ENCODE measurements at regions not wholly inside any gene's neighbourhood (a gene's known extent, or its start where the extent isn't known, plus 50 kb on each side); places are given as distances from the start of the nearest gene placed in this dataset.

- 47% methylated on average over 3 of the region's 3 CpGs; no CpG with 5 or more reads in 1 of the 2 experiments for WGBS, 2 experiments (ENCODE audit: extremely low coverage in 1 of 2, insufficient coverage in 1 of 2, insufficient read length in 1 of 2, insufficient replicate concordance in 2 of 2, low coverage in 1 of 2, low lambda C conversion rate in 2 of 2, missing lambda C conversion rate in 1 of 2)
- Histone ChIP-seq H3K23me2 (ENCODE audit: low read depth, low read length) (peaks cover 1% of the 10 kb centered on the region; the same call in 1 of the 2 replicates), H2BK120ac (replicated peaks; ENCODE audit: low read depth, low read length) (no peak overlapping the region), H3K4ac (replicated peaks; ENCODE audit: insufficient read length, low read depth, low read length) (no peak overlapping the region), H3K4me1 (replicated peaks in 1 of 4; ENCODE audit: control insufficient read depth in 3 of 4, insufficient read depth in 4 of 4, low read length in 3 of 4) (no peaks in the 10 kb centered on the region), H2BK15ac (ENCODE audit: low read length) (no peak overlapping the region), H3K79me1 (ENCODE audit: low read depth, low read length) (no peaks in the 10 kb centered on the region), H4K5ac (ENCODE audit: insufficient read length, low read depth, low read length) (no peak overlapping the region), H2BK12ac (ENCODE audit: low read depth, low read length) (no peak overlapping the region), H3K23ac (ENCODE audit: insufficient read length) (no peak overlapping the region), H3K4me3 (ENCODE audit: extremely low read depth in 1 of 4, insufficient read depth in 2 of 4, low read depth in 3 of 4, low read length in 4 of 4) (no peak overlapping the region), H3K14ac (ENCODE audit: insufficient read length) (no peak overlapping the region), H3K56ac (replicated peaks; ENCODE audit: insufficient read length, low read depth, low read length) (no peak overlapping the region), H4K8ac (ENCODE audit: extremely low read depth, insufficient read depth, low read length) (no peak overlapping the region), H3K27me3 (replicated peaks in 1 of 4; ENCODE audit: control insufficient read depth in 3 of 4, extremely low read depth in 1 of 4, insufficient read depth in 3 of 4, low read length in 3 of 4) (no peaks in the 10 kb centered on the region), H2AK5ac (ENCODE audit: low read depth, low read length) (no peak overlapping the region), H3K18ac (ENCODE audit: extremely low read depth, low read length) (no peak overlapping the region), H3K4me2 (ENCODE audit: insufficient read depth in 1 of 2, low read depth in 2 of 2, low read length in 2 of 2) (no peak overlapping the region), H3K79me2 (ENCODE audit: control insufficient read depth in 1 of 2, insufficient read depth in 2 of 2, low read length in 2 of 2) (no peaks in the 10 kb centered on the region), H3K9me3 (ENCODE audit: insufficient read depth in 2 of 2, low read depth in 1 of 2, low read length in 1 of 2) (no peaks in the 10 kb centered on the region), H3K36me3 (ENCODE audit: control insufficient read depth in 2 of 4, insufficient read depth in 4 of 4, low read length in 3 of 4) (no peaks in the 10 kb centered on the region), H4K91ac (replicated peaks; ENCODE audit: insufficient read length, low read length) (no peak overlapping the region), H2AFZ (ENCODE audit: low read length) (no peak overlapping the region), H2BK20ac (ENCODE audit: low read length) (no peak overlapping the region), H2BK5ac (ENCODE audit: low read depth, low read length) (no peak overlapping the region), H3K27ac (ENCODE audit: low read depth, low read length) (no peak overlapping the region), H4K20me1 (replicated peaks in 1 of 2; ENCODE audit: control insufficient read depth in 1 of 2, insufficient read depth in 2 of 2, low read length in 2 of 2) (no peaks in the 10 kb centered on the region), H3K9ac (replicated peaks in 1 of 4; ENCODE audit: extremely low read depth in 1 of 4, low read depth in 3 of 4, low read length in 3 of 4) (no peak overlapping the region)
- no peak for FAIRE-seq
- CTCF ChIA-PET (ENCODE audit: partially characterized antibody): interaction anchor here (0.7 to 5.2 kb wide), 26 partner anchors 10 to 571 kb away, joined by 3 to 60 read pairs (median 4); partner anchors contain the start of gene CADPS
- TF ChIP-seq, protein P1, sequence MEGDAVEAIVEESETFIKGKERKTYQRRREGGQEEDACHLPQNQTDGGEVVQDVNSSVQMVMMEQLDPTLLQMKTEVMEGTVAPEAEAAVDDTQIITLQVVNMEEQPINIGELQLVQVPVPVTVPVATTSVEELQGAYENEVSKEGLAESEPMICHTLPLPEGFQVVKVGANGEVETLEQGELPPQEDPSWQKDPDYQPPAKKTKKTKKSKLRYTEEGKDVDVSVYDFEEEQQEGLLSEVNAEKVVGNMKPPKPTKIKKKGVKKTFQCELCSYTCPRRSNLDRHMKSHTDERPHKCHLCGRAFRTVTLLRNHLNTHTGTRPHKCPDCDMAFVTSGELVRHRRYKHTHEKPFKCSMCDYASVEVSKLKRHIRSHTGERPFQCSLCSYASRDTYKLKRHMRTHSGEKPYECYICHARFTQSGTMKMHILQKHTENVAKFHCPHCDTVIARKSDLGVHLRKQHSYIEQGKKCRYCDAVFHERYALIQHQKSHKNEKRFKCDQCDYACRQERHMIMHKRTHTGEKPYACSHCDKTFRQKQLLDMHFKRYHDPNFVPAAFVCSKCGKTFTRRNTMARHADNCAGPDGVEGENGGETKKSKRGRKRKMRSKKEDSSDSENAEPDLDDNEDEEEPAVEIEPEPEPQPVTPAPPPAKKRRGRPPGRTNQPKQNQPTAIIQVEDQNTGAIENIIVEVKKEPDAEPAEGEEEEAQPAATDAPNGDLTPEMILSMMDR (IDR thresholded peaks at IDR 0.05; ENCODE audit: control extremely low read depth in 1 of 3, insufficient read depth in 1 of 3, low read depth in 1 of 3, low read length in 3 of 3): peak in 2 of 3 experiments; percentile 41 to 47; a peak in 2 of 4 replicates
- TF ChIP-seq GTF2F1 (IDR thresholded peaks at IDR 0.05; ENCODE audit: borderline replicate concordance, low read depth, low read length) (no peak), RAD21 (IDR thresholded peaks at IDR 0.05 in 1 of 2, conservative IDR thresholded peaks at IDR 0.05 in 1 of 2; ENCODE audit: low read depth in 2 of 2, low read length in 2 of 2) (peak; percentile 81 to 86)
- DNase-seq (ENCODE audit: low read depth in 1 of 2, low spot score in 2 of 2): no peak
- POLR2A ChIA-PET (ENCODE audit: partially characterized antibody): interaction anchor here (1.3 to 1.6 kb wide), 2 partner anchors 239 to 527 kb away, joined by 3 to 4 read pairs; no protein-coding TSS in a partner anchor
Measured at GRCh38 chr3:63193647-63194046, 84.5 kb upstream of the SYNPR start.
